Stomach (tissue), 8 donors: ENCODE measurements at regions not wholly inside any gene's neighbourhood (a gene's known extent, or its start where the extent isn't known, plus 50 kb on each side); places are given as distances from the start of the nearest gene placed in this dataset.

Experiments
- DNase-seq, 2 donors: peaks; one replicate each; pipeline versions ENCODE4 v3.0.0 to v3.0.0-alpha.2; 2013 to 2019
- H3K27ac ChIP-seq, 5 donors: fragments of 200-600 bp in 4 of 5; sonication (generic) in 4 of 5; one replicate each; pipeline ENCODE4 v1.5.1; 2013 to 2019; ENCODE audit warnings: mild to moderate bottlenecking in 1 of 5, moderate library complexity in 1 of 5
- H3K27me3 ChIP-seq, 3 donors: fragments of 200-600 bp; sonication (generic); one replicate each; pipeline ENCODE4 v1.5.1; 2017 to 2019; ENCODE audit warnings: mixed run types in 1 of 3
- H3K36me3 ChIP-seq, 4 donors: fragments of 200-600 bp; sonication (generic); 1 replicate in 3 of 4; 2 replicates in 1 of 4; pipeline ENCODE4 v1.5.1; 2016 to 2019
- H3K4me1 ChIP-seq, 4 donors: fragments of 200-600 bp; sonication (generic); one replicate each; pipeline ENCODE4 v1.5.1; 2016 to 2019
- H3K4me3 ChIP-seq, 4 donors: fragments of 200-600 bp; sonication (generic) in 3 of 4; one replicate each; pipeline ENCODE4 v1.5.1; 2016 to 2019; ENCODE audit warnings: mild to moderate bottlenecking in 1 of 4
- H3K9me3 ChIP-seq, 4 donors: fragments of 200-600 bp; sonication (generic); one replicate each; pipeline ENCODE4 v1.5.1; 2016 to 2019
- EP300 ChIP-seq: sonication (generic); formaldehyde crosslinking; IDR thresholded peaks from one replicate; pipeline ENCODE4 v1.6.1; 2017; ENCODE audit warnings: antibody characterized with exemption
- POLR2A ChIP-seq, 4 donors: fragments of 450-650 bp; IDR thresholded peaks; one replicate each; pipeline ENCODE4 v1.6.1; 2016; ENCODE audit warnings: antibody characterized with exemption in 4 of 4, control low read depth in 2 of 4, mild to moderate bottlenecking in 1 of 4, moderate library complexity in 1 of 4
- POLR2AphosphoS5 ChIP-seq, 3 donors: sonication (generic); formaldehyde crosslinking; IDR thresholded peaks; one replicate each; pipeline ENCODE4 v1.6.1; 2016; ENCODE audit warnings: antibody characterized with exemption in 3 of 3
- WGBS, 5 donors: extraction: QIAGEN DNeasy Blood & Tissue Kit in 3 of 5; methylation state at CpG; one replicate each; pipeline versions ENCODE4 v1.1.5 to v1.1.7; 2013 to 2018; 5-methylcytosine and 5-hydroxymethylcytosine counted together
- intact Hi-C: fragments of 100-400 bp; cut with DNase I; formaldehyde crosslinking; loops from one replicate; pipeline ENCODE4 v1.15.1; 2023; ENCODE audit warnings: low total_unique reads
- TF ChIP-seq, protein P1 (sequence below), 7 experiments: fragments of 450-650 bp in 4 of 7; fragments of 200-600 bp in 3 of 7; sonication (generic) in 3 of 7; IDR thresholded peaks; one replicate each; pipeline ENCODE4 v1.5.1; 2016 to 2019; ENCODE audit warnings: antibody characterized with exemption in 7 of 7, control low read depth in 2 of 7, mild to moderate bottlenecking in 1 of 7
- donor health status: healthy with polysubstance abuse.
- donor health status: Bipolar disorder and iron deficiency.
- donor health status: healthy.

DNA sequence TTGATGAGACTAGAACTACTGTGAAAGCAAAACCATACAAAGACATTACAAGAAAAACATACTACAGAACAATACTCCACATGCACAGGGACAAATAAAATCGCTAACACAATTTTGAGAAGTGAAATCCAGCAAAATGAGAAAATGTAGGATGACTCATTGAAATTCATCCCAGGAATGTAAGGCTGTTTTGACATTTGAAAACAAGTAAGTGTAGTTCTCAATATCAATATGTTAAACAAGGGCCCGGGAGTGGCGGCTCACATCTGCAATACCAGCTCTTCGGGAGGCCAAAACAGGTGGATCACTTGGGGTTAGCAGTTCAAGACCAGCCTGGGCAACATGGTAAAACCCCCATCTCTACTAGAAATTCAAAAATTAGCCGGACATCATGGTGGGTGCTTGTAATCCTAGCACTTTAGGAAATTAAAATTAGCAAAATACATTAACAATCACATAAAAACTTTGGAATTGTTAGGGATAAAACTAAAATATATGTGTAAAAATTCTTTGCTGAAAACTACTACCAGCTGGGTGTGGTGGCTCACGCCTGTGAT, 113.7 kb upstream of the ADARB2 start:
- DNase-seq: no peak
- no peak overlapping the region for H3K4me3 ChIP-seq
- TF ChIP-seq, protein P1, sequence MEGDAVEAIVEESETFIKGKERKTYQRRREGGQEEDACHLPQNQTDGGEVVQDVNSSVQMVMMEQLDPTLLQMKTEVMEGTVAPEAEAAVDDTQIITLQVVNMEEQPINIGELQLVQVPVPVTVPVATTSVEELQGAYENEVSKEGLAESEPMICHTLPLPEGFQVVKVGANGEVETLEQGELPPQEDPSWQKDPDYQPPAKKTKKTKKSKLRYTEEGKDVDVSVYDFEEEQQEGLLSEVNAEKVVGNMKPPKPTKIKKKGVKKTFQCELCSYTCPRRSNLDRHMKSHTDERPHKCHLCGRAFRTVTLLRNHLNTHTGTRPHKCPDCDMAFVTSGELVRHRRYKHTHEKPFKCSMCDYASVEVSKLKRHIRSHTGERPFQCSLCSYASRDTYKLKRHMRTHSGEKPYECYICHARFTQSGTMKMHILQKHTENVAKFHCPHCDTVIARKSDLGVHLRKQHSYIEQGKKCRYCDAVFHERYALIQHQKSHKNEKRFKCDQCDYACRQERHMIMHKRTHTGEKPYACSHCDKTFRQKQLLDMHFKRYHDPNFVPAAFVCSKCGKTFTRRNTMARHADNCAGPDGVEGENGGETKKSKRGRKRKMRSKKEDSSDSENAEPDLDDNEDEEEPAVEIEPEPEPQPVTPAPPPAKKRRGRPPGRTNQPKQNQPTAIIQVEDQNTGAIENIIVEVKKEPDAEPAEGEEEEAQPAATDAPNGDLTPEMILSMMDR (IDR thresholded peaks at IDR 0.05): no peak
- no peak for TF ChIP-seq POLR2AphosphoS5 (IDR thresholded peaks at IDR 0.05)
- TF ChIP-seq POLR2A (IDR thresholded peaks at IDR 0.05): no peak
- no peak for TF ChIP-seq EP300
- H3K27me3 ChIP-seq: no peaks in the 10 kb centered on the region
- 78 to 91% (median 80%) methylated on average over 6 of the region's 6 CpGs for WGBS, 5 donors
- H3K4me1 ChIP-seq: no peaks in the 10 kb centered on the region
- intact Hi-C loops: no loop called here
- no peaks in the 10 kb centered on the region for H3K36me3 ChIP-seq
- H3K27ac ChIP-seq: no peak overlapping the region
- peaks cover 0 to 7% (median 5%) of the 10 kb centered on the region in 4 donors for H3K9me3 ChIP-seq

DNA sequence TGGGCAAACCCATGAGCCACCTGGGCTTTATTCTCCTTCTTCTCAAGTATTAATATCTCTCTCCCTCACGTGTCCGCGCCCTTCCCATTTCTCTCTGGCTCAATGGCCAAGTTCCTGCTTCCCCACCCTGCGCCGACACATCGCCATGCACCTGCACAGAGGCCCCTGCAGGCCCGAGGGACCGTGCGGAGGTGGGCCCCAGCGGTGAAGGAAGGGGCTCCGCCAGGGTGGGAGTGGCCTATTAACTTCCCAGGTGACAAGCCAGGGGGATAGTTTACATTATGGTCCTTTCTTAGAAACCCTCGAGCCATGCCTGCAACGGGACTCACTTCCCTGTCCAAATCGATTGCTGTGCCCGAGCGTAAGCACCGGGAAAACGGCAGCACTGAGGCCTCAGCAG, 110.0 kb upstream of the ADARB2 start:
- DNase-seq: no peak
- H3K27me3 ChIP-seq: no peaks in the 10 kb centered on the region
- no peaks in the 10 kb centered on the region for H3K36me3 ChIP-seq
- TF ChIP-seq EP300 (no peak), POLR2AphosphoS5 (IDR thresholded peaks at IDR 0.05) (no peak), POLR2A (IDR thresholded peaks at IDR 0.05) (no peak)
- TF ChIP-seq, protein P1 (IDR thresholded peaks at IDR 0.05): no peak
- peaks cover 0 to 7% (median 5%) of the 10 kb centered on the region in 4 donors for H3K9me3 ChIP-seq
- H3K4me3 ChIP-seq: no peak overlapping the region
- intact Hi-C loops: no loop called here
- 86 to 92% (median 87%) methylated on average over 18 of the region's 18 CpGs for WGBS, 5 donors
- H3K27ac ChIP-seq: no peak overlapping the region
- no peaks in the 10 kb centered on the region for H3K4me1 ChIP-seq

DNA sequence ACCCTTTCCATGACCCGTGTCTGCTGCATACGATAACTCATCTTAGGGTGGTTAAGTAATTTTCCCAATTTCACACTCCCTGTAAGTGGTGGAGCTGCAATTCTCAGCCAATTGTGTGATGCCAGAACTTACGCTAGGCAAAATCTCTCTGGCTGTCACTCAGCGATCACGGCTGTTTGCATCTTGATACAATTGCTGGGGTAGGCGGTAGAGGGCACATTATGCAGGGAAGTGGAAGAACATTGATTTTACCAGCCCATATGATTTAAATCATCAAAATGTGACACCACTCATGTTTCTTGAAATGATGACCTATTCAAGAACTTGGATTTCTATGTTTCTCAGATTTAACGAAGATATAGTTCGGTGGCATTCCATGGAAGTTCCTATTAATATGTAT, 108.7 kb upstream of the ADARB2 start:
- intact Hi-C loops: no loop called here
- H3K36me3 ChIP-seq: no peaks in the 10 kb centered on the region
- no peak overlapping the region for H3K4me3 ChIP-seq
- no peak for TF ChIP-seq POLR2A (IDR thresholded peaks at IDR 0.05)
- TF ChIP-seq, protein P1 (IDR thresholded peaks at IDR 0.05): no peak
- TF ChIP-seq POLR2AphosphoS5 (IDR thresholded peaks at IDR 0.05): no peak
- no peak for TF ChIP-seq EP300
- DNase-seq: no peak
- peaks cover 0 to 5% (median 3%) of the 10 kb centered on the region in 4 donors for H3K9me3 ChIP-seq
- no peaks in the 10 kb centered on the region for H3K4me1 ChIP-seq
- WGBS, 5 donors: 72 to 88% (median 78%) methylated on average over 8 of the region's 8 CpGs
- H3K27ac ChIP-seq: no peak overlapping the region
- no peaks in the 10 kb centered on the region for H3K27me3 ChIP-seq

DNA sequence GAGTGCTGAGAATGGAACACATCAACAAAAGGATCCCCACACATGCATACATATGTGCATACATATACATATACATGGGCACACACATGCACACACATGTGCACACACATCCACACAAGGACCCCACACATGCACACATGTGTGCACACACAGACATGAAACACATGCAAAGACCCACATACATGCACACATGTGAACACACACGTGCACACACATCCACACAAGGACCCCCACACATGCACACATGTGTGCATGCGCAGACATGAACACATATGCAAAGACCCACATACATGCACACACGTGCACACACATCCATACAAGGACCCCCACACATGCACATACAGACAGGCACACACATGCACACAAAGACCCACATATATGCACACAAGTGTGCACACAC, 104.4 kb upstream of the ADARB2 start:
- 75 to 90% (median 85%) methylated on average over 3 of the region's 3 CpGs for WGBS, 5 donors
- Histone ChIP-seq H3K27ac (no peak overlapping the region), H3K4me1 (no peaks in the 10 kb centered on the region), H3K4me3 (no peak overlapping the region), H3K36me3 (no peaks in the 10 kb centered on the region), H3K27me3 (no peaks in the 10 kb centered on the region), H3K9me3 (no peaks in the 10 kb centered on the region)
- no peak for DNase-seq
- TF ChIP-seq POLR2AphosphoS5 (IDR thresholded peaks at IDR 0.05) (no peak), POLR2A (IDR thresholded peaks at IDR 0.05) (no peak)
- TF ChIP-seq, protein P1 (IDR thresholded peaks at IDR 0.05): no peak
- intact Hi-C loops: no loop called here
